ENCODE measurements at regions not wholly inside any gene's neighbourhood (a gene's known extent, or its start where the extent isn't known, plus 50 kb on each side); places are given as distances from the start of the nearest gene placed in this dataset.

DNA sequence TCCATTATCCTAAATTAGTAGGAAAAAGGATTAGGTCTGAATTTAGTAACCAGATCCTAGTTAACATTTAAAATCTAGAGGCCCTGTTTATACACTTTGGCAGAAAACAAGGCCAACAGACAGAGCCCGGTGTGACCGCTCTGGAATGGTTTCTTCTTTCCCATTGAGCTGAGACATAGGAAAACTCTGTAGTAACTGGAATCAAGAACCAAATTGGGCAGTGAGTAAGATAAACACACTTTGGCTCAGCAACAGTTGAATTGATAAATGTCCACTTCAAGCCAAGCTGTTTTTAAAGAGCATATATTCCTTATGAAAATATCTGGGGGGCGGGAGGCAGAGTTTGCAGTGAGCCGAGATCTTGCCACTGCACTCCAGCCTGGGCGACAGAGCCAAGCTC lies 343.7 kb upstream of the SEMA3A start:
- H3K4me3 ChIP-seq (replicated peaks in 1 of 2; ENCODE audit: low read depth in 1 of 2, low read length in 2 of 2), result no peak overlapping the region
- H2AFZ ChIP-seq (ENCODE audit: low read depth, low read length, poor library complexity, severe bottlenecking), result no peak overlapping the region
- no TSS peak for BruUV-seq (replicated peaks)
- intact Hi-C loops (cut with micrococcal nuclease), result no loop called here
- H3K9me2 ChIP-seq (ENCODE audit: insufficient read depth), result no peaks in the 10 kb centered on the region
- RAD21 ChIA-PET (ENCODE audit: low non-redundant PET in 1 of 2, low total read pairs in 2 of 2, uncharacterized antibody in 2 of 2, unreplicated experiment in 2 of 2), result no interaction called here
- no peaks in the 10 kb centered on the region; a peak in 1 of 4 replicates for H3K4me1 ChIP-seq (ENCODE audit: control insufficient read depth in 1 of 2, insufficient read depth in 2 of 2, low read length in 2 of 2)
- no peaks in the 10 kb centered on the region for H3K9me3 ChIP-seq (ENCODE audit: control insufficient read depth in 1 of 2, insufficient read depth in 1 of 2, low read depth in 1 of 2, low read length in 2 of 2)
- CTCF ChIA-PET, result no interaction called here
- H3K27ac ChIP-seq (ENCODE audit: low read depth, low read length), result no peak overlapping the region
- DNase-seq (ENCODE audit: low read depth, low spot score) (no peak), ATAC-seq (no peak)
- no peaks in the 10 kb centered on the region for H3K36me3 ChIP-seq (ENCODE audit: control insufficient read depth in 1 of 2, insufficient read depth in 2 of 2, low read length in 2 of 2)
- H3K9ac ChIP-seq (ENCODE audit: low read length), result no peak overlapping the region
- POLR2A ChIA-PET, result no interaction called here
- H3K79me2 ChIP-seq (ENCODE audit: insufficient read depth, low read length), result no peaks in the 10 kb centered on the region
- no peaks in the 10 kb centered on the region for H3K27me3 ChIP-seq (ENCODE audit: insufficient read depth, low read length)
- TF ChIP-seq FOSL1 (IDR thresholded peaks at IDR 0.05; ENCODE audit: low read depth) (no peak), CTCF (IDR thresholded peaks at IDR 0.05 in 2 of 3, conservative IDR thresholded peaks at IDR 0.05 in 1 of 3; ENCODE audit: borderline replicate concordance in 1 of 3, insufficient read depth in 1 of 3, low read depth in 2 of 3, low read length in 2 of 3) (no peak), SP1 (IDR thresholded peaks at IDR 0.05; ENCODE audit: low read depth) (no peak), POLR2AphosphoS5 (IDR thresholded peaks at IDR 0.05; ENCODE audit: low read depth, low read length) (no peak), JUND (IDR thresholded peaks at IDR 0.05) (no peak), ZNF274 (IDR thresholded peaks at IDR 0.05; ENCODE audit: low read depth, low read length) (no peak), EZH2phosphoT487 (IDR thresholded peaks at IDR 0.05; ENCODE audit: borderline replicate concordance) (no peak), EGR1 (IDR thresholded peaks at IDR 0.05; ENCODE audit: low read depth) (no peak), EZH2 (IDR thresholded peaks at IDR 0.05) (no peak), ELF1 (IDR thresholded peaks at IDR 0.05; ENCODE audit: borderline replicate concordance, low read depth) (no peak)
- TF ChIP-seq, protein P1, sequence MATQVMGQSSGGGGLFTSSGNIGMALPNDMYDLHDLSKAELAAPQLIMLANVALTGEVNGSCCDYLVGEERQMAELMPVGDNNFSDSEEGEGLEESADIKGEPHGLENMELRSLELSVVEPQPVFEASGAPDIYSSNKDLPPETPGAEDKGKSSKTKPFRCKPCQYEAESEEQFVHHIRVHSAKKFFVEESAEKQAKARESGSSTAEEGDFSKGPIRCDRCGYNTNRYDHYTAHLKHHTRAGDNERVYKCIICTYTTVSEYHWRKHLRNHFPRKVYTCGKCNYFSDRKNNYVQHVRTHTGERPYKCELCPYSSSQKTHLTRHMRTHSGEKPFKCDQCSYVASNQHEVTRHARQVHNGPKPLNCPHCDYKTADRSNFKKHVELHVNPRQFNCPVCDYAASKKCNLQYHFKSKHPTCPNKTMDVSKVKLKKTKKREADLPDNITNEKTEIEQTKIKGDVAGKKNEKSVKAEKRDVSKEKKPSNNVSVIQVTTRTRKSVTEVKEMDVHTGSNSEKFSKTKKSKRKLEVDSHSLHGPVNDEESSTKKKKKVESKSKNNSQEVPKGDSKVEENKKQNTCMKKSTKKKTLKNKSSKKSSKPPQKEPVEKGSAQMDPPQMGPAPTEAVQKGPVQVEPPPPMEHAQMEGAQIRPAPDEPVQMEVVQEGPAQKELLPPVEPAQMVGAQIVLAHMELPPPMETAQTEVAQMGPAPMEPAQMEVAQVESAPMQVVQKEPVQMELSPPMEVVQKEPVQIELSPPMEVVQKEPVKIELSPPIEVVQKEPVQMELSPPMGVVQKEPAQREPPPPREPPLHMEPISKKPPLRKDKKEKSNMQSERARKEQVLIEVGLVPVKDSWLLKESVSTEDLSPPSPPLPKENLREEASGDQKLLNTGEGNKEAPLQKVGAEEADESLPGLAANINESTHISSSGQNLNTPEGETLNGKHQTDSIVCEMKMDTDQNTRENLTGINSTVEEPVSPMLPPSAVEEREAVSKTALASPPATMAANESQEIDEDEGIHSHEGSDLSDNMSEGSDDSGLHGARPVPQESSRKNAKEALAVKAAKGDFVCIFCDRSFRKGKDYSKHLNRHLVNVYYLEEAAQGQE (IDR thresholded peaks at IDR 0.05; ENCODE audit: low read depth), result no peak
- TF ChIP-seq, protein P2, sequence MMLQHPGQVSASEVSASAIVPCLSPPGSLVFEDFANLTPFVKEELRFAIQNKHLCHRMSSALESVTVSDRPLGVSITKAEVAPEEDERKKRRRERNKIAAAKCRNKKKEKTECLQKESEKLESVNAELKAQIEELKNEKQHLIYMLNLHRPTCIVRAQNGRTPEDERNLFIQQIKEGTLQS (IDR thresholded peaks at IDR 0.05), result no peak
- H3K4me2 ChIP-seq (ENCODE audit: low read length), result no peak overlapping the region
- H4K20me1 ChIP-seq (ENCODE audit: insufficient read depth), result no peaks in the 10 kb centered on the region

Measured in HCT116 (cell line).